ENCODE measurements at regions not wholly inside any gene's neighbourhood (a gene's known extent, or its start where the extent isn't known, plus 50 kb on each side); places are given as distances from the start of the nearest gene placed in this dataset.

DNA sequence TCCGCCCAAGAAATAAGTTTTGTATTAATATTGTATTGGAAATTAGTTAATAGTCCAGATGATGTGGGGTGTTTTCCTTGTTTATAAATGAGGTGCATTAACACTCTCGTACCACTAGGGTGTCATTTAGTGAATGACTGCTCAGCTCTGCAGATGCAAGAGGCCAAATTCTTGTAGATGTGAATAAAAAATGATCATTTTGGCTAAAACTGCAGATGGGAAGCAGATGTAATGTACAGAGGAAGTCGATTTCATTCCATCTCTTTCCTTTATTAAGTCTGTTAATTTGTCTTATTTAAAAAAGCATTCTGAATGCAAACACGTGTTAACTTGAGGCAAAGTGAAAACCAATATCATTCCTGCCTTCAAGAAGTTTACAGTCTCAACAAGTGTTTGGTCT is 108.1 kb downstream of the DHX15 start:
- 55% methylated on average over 4 of the region's 4 CpGs for WGBS
- Histone ChIP-seq H3K9me3 (ENCODE audit: control insufficient read depth in 4 of 4, low read length in 3 of 4) (no peaks in the 10 kb centered on the region), H3K9ac (ENCODE audit: low read depth in 1 of 2, low read length in 2 of 2) (no peak overlapping the region), H3K27me3 (ENCODE audit: control insufficient read depth in 4 of 4, insufficient read depth in 4 of 4, low read length in 3 of 4) (peaks cover 0 to 5% (median 0%) of the 10 kb centered on the region in 4 donors), H3K4me3 (ENCODE audit: low read depth in 1 of 3, low read length in 3 of 3) (no peak overlapping the region), H3K27ac (ENCODE audit: low read depth in 1 of 2, low read length in 2 of 2) (no peak overlapping the region), H3K36me3 (ENCODE audit: control insufficient read depth in 4 of 4, insufficient read depth in 3 of 4, low read depth in 1 of 4, low read length in 3 of 4) (no peaks in the 10 kb centered on the region), H3K4me1 (ENCODE audit: control insufficient read depth in 4 of 4, insufficient read depth in 4 of 4, low read length in 3 of 4) (peaks cover 11 to 21% (median 17%) of the 10 kb centered on the region in 4 donors)
- TF ChIP-seq RAD21 (IDR thresholded peaks at IDR 0.05) (peak in 1 of 2 donors; percentile 29), NR2F2 (IDR thresholded peaks at IDR 0.05) (no peak)
- TF ChIP-seq, protein P1, sequence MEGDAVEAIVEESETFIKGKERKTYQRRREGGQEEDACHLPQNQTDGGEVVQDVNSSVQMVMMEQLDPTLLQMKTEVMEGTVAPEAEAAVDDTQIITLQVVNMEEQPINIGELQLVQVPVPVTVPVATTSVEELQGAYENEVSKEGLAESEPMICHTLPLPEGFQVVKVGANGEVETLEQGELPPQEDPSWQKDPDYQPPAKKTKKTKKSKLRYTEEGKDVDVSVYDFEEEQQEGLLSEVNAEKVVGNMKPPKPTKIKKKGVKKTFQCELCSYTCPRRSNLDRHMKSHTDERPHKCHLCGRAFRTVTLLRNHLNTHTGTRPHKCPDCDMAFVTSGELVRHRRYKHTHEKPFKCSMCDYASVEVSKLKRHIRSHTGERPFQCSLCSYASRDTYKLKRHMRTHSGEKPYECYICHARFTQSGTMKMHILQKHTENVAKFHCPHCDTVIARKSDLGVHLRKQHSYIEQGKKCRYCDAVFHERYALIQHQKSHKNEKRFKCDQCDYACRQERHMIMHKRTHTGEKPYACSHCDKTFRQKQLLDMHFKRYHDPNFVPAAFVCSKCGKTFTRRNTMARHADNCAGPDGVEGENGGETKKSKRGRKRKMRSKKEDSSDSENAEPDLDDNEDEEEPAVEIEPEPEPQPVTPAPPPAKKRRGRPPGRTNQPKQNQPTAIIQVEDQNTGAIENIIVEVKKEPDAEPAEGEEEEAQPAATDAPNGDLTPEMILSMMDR (IDR thresholded peaks at IDR 0.05; ENCODE audit: low read depth, low read length, missing input control): peak; percentile 42
- DNase-seq (ENCODE audit: low spot score): no peak

GRCh38 chr4:24475756-24476155 is 108.6 kb downstream of the DHX15 start:
- Histone ChIP-seq H3K4me3 (ENCODE audit: low read depth in 1 of 3, low read length in 3 of 3) (no peak overlapping the region), H3K36me3 (ENCODE audit: control insufficient read depth in 4 of 4, insufficient read depth in 3 of 4, low read depth in 1 of 4, low read length in 3 of 4) (no peaks in the 10 kb centered on the region), H3K27ac (ENCODE audit: low read depth in 1 of 2, low read length in 2 of 2) (no peak overlapping the region), H3K4me1 (ENCODE audit: control insufficient read depth in 4 of 4, insufficient read depth in 4 of 4, low read length in 3 of 4) (peaks cover 11 to 27% (median 22%) of the 10 kb centered on the region in 4 donors), H3K9ac (ENCODE audit: low read depth in 1 of 2, low read length in 2 of 2) (no peak overlapping the region), H3K27me3 (ENCODE audit: control insufficient read depth in 4 of 4, insufficient read depth in 4 of 4, low read length in 3 of 4) (peaks cover 0 to 5% (median 0%) of the 10 kb centered on the region in 4 donors), H3K9me3 (ENCODE audit: control insufficient read depth in 4 of 4, low read length in 3 of 4) (no peaks in the 10 kb centered on the region)
- 75% methylated on average over 3 of the region's 3 CpGs for WGBS
- TF ChIP-seq SP1 (IDR thresholded peaks at IDR 0.05) (no peak), RXRA (IDR thresholded peaks at IDR 0.05) (no peak), EGR1 (IDR thresholded peaks at IDR 0.05; ENCODE audit: low read depth in 2 of 2) (no peak), JUND (IDR thresholded peaks at IDR 0.05) (no peak), HNF4G (IDR thresholded peaks at IDR 0.05) (no peak), TAF1 (conservative IDR thresholded peaks at IDR 0.05) (no peak), REST (IDR thresholded peaks at IDR 0.05) (no peak), GABPA (IDR thresholded peaks at IDR 0.05 in 1 of 2, conservative IDR thresholded peaks at IDR 0.05 in 1 of 2) (no peak), NR2F2 (IDR thresholded peaks at IDR 0.05) (no peak), RAD21 (IDR thresholded peaks at IDR 0.05) (no peak), FOXA2 (IDR thresholded peaks at IDR 0.05) (no peak), YY1 (IDR thresholded peaks at IDR 0.05) (no peak), FOXA1 (IDR thresholded peaks at IDR 0.05) (no peak), HNF4A (conservative IDR thresholded peaks at IDR 0.05) (no peak)
- TF ChIP-seq, protein P2, sequence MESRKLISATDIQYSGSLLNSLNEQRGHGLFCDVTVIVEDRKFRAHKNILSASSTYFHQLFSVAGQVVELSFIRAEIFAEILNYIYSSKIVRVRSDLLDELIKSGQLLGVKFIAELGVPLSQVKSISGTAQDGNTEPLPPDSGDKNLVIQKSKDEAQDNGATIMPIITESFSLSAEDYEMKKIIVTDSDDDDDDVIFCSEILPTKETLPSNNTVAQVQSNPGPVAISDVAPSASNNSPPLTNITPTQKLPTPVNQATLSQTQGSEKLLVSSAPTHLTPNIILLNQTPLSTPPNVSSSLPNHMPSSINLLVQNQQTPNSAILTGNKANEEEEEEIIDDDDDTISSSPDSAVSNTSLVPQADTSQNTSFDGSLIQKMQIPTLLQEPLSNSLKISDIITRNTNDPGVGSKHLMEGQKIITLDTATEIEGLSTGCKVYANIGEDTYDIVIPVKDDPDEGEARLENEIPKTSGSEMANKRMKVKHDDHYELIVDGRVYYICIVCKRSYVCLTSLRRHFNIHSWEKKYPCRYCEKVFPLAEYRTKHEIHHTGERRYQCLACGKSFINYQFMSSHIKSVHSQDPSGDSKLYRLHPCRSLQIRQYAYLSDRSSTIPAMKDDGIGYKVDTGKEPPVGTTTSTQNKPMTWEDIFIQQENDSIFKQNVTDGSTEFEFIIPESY (IDR thresholded peaks at IDR 0.05): no peak
- TF ChIP-seq, protein P3, sequence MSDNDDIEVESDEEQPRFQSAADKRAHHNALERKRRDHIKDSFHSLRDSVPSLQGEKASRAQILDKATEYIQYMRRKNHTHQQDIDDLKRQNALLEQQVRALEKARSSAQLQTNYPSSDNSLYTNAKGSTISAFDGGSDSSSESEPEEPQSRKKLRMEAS (IDR thresholded peaks at IDR 0.05): no peak
- TF ChIP-seq, protein P1 (IDR thresholded peaks at IDR 0.05; ENCODE audit: low read depth, low read length, missing input control): no peak
- TF ChIP-seq, protein P4, sequence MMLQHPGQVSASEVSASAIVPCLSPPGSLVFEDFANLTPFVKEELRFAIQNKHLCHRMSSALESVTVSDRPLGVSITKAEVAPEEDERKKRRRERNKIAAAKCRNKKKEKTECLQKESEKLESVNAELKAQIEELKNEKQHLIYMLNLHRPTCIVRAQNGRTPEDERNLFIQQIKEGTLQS (IDR thresholded peaks at IDR 0.05): no peak
- DNase-seq (ENCODE audit: low spot score): no peak
